ENCODE measurements at regions not wholly inside any gene's neighbourhood (a gene's known extent, or its start where the extent isn't known, plus 50 kb on each side); places are given as distances from the start of the nearest gene placed in this dataset.

GRCh38 chr18:39753178-39753577 lies 2187.6 kb upstream of the CELF4 start:
- no peak for DNase-seq (ENCODE audit: low spot score in 2 of 2)
- Histone ChIP-seq H3K4me3 (no peak overlapping the region), H3K36me3 (no peaks in the 10 kb centered on the region), H3K9me3 (no peaks in the 10 kb centered on the region), H3K27me3 (no peaks in the 10 kb centered on the region), H3K27ac (no peak overlapping the region), H3K4me1 (no peaks in the 10 kb centered on the region)
- no peak for TF ChIP-seq CTCF (IDR thresholded peaks at IDR 0.05)
- no peak for TF ChIP-seq POLR2AphosphoS5 (IDR thresholded peaks at IDR 0.05)
- TF ChIP-seq POLR2A (IDR thresholded peaks at IDR 0.05) = no peak
- intact Hi-C loops (cut with DNase I; ENCODE audit: low total_unique reads) = no loop called here

DNA sequence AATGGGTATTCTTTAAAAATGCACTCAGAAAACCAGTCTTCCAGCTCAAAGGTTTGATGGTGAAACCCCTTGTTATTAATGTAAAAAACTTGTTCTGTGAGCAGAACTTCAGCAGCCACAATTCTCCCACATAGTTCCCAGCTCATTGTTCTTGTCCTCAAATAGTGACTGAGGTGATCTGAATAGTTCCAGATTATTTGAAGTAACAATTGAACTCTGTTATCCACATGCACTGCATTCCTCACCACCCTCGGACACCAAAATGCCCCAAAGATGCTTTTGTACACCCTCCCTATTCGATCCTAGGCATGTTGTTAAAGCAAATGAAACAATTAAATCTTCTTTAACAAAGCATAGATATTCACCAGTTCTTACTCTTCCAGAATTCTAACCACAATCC lies 2186.8 kb upstream of the CELF4 start:
- intact Hi-C loops (cut with DNase I; ENCODE audit: low total_unique reads) = no loop called here
- DNase-seq (ENCODE audit: low spot score in 2 of 2) = no peak
- TF ChIP-seq POLR2A (IDR thresholded peaks at IDR 0.05) (no peak), POLR2AphosphoS5 (IDR thresholded peaks at IDR 0.05) (no peak), CTCF (IDR thresholded peaks at IDR 0.05) (no peak)
- H3K9me3 ChIP-seq = no peaks in the 10 kb centered on the region
- H3K4me1 ChIP-seq = no peaks in the 10 kb centered on the region
- H3K27ac ChIP-seq = no peak overlapping the region
- no peaks in the 10 kb centered on the region for H3K27me3 ChIP-seq
- H3K4me3 ChIP-seq = no peak overlapping the region
- H3K36me3 ChIP-seq = no peaks in the 10 kb centered on the region

GRCh38 chr18:39751921-39752320 lies 2186.3 kb upstream of the CELF4 start:
- Histone ChIP-seq H3K4me3 (no peak overlapping the region), H3K9me3 (no peaks in the 10 kb centered on the region), H3K4me1 (no peaks in the 10 kb centered on the region), H3K36me3 (no peaks in the 10 kb centered on the region), H3K27ac (no peak overlapping the region), H3K27me3 (no peaks in the 10 kb centered on the region)
- intact Hi-C loops (cut with DNase I; ENCODE audit: low total_unique reads) = no loop called here
- no peak for TF ChIP-seq CTCF (IDR thresholded peaks at IDR 0.05)
- no peak for TF ChIP-seq POLR2A (IDR thresholded peaks at IDR 0.05)
- TF ChIP-seq POLR2AphosphoS5 (IDR thresholded peaks at IDR 0.05) = no peak
- DNase-seq (ENCODE audit: low spot score in 2 of 2) = no peak

- Histone ChIP-seq H3K27me3 (no peaks in the 10 kb centered on the region), H3K36me3 (no peaks in the 10 kb centered on the region), H3K27ac (no peak overlapping the region), H3K9me3 (no peaks in the 10 kb centered on the region), H3K4me1 (no peaks in the 10 kb centered on the region), H3K4me3 (no peak overlapping the region)
- intact Hi-C loops (cut with DNase I; ENCODE audit: low total_unique reads) = no loop called here
- TF ChIP-seq CTCF (IDR thresholded peaks at IDR 0.05) = no peak
- TF ChIP-seq POLR2AphosphoS5 (IDR thresholded peaks at IDR 0.05) = no peak
- TF ChIP-seq POLR2A (IDR thresholded peaks at IDR 0.05) = no peak
- DNase-seq (ENCODE audit: low spot score in 2 of 2) = no peak
Measured at GRCh38 chr18:39751161-39751560, 2185.6 kb upstream of the CELF4 start.

GRCh38 chr18:39749154-39749553 lies 2183.6 kb upstream of the CELF4 start:
- Histone ChIP-seq H3K27me3 (no peaks in the 10 kb centered on the region), H3K36me3 (no peaks in the 10 kb centered on the region), H3K27ac (no peak overlapping the region), H3K4me3 (no peak overlapping the region), H3K4me1 (no peaks in the 10 kb centered on the region), H3K9me3 (no peaks in the 10 kb centered on the region)
- TF ChIP-seq POLR2AphosphoS5 (IDR thresholded peaks at IDR 0.05) (no peak), CTCF (IDR thresholded peaks at IDR 0.05) (no peak), POLR2A (IDR thresholded peaks at IDR 0.05) (no peak)
- DNase-seq (ENCODE audit: low spot score in 2 of 2) = no peak
- intact Hi-C loops (cut with DNase I; ENCODE audit: low total_unique reads) = no loop called here
